Middle frontal gyrus (tissue), 1 donor: ENCODE measurements at regions not wholly inside any gene's neighbourhood (a gene's known extent, or its start where the extent isn't known, plus 50 kb on each side); places are given as distances from the start of the nearest gene placed in this dataset.
"Not testable (repeated sequence)": the region's sequence is repeated elsewhere in the genome, so short reads cannot be mapped to it uniquely, and the experiment has no call there.

Experiments used
- DNase-seq: peaks from one replicate; pipeline ENCODE4 v3.0.0-alpha.2; 2015; ENCODE audit warnings: low spot score; ENCODE audit errors: extremely low spot score

GRCh38 chr11:87971354-87971753 lies 203.9 kb downstream of the RAB38 start:
- no peak for DNase-seq

DNA sequence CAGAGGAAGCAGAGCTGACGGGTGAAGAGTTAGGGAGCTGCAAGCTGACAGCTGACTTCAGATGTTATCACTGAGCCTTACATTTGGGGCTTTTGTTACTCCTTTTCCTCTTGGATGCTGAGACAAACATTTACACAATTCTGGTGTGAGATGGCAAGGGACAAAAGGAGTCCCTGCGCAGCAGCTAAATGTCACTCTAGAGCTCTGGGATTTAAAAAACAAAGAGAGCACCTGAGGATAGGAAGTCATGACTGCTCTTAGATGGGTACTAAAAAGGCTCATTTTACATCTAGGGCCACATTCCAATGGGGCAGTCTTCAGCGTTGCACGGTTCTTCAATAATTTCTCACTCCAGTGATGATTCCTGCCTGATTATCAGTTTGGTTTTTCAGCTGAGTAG lies 204.5 kb downstream of the RAB38 start:
- DNase-seq, result no peak

DNA sequence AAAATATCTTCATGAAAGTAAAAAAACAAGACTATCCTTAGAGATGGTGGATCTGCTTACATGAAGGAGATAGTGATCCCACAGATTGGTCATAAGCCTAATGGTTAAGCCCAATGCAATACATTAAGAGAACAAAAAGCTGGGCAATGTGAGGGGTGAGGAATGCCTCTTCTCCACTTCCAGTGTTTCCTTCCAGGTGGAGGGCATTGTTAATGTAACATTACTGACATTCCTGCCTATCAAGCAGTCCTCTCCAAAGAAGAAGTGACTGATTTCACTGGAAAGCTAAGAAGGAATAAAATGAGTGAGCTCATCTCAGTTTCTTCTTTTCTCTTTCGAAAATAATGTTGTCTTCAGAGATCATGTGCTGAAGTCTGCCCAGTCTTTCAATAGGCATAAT lies 207.8 kb downstream of the RAB38 start:
- no peak for DNase-seq

DNA sequence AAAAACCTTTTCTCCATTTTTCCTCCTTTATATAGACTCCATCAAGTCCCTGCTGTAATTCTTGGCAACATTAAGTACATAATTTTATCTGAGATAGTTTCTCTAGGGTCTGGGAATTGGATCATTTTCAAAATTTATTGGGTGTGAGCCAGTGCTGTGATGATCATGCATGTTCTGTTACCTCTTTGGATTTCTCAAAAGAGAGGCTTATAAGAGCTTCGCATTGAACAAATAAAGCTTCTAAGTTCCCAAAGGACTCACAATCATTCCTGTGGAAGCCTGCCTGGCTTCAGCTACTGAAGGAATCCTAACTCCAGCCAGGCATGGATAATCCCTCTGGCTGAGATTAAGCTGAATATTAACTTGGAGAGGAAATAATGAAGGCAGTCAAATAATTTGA lies 208.5 kb downstream of the RAB38 start:
- no peak for DNase-seq

GRCh38 chr11:87966216-87966615 lies 209.0 kb downstream of the RAB38 start:
- no peak for DNase-seq

DNA sequence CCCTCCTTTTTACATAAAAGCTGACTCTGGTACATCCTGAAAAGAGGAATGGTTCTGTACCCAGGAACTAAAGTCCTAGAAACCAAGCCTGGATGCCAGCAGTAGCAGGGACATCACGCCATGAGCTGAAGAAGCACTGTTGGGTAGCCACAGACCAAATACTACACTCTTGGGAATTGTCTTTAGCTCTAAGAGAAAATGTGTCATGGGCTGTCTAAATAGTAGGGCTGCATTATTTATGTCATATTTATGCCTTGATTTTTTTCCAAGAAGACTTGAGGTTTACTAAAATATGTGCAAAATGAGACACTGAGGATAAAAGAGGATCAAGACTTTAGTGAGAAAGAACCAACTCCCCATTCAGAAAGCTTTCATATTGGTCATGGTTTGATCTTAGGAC lies 213.6 kb downstream of the RAB38 start:
- DNase-seq, result no peak

- DNase-seq, result no peak
Observed at GRCh38 chr11:87957961-87958360, 217.3 kb downstream of the RAB38 start.

DNA sequence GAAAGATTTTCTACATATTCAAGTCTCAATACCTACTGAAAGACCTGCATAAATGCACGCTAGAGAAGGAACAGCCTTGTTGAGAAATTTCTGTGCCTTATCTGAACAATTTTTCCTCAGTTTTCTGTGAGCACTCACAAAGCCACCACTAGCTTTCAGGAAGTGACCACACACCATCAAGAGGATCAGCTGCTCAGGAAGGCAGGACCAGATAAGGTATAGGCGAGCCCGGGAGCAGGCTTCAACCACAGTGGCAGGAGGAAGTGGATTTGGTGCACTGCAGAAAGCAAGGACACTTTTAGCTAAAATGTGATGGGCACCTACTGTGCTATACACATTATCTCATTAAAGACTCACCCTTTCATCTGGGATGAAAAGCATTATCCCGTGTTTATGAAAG lies 220.8 kb downstream of the RAB38 start:
- DNase-seq, result no peak

- no peak for DNase-seq
Observed at GRCh38 chr11:87942786-87943185, 232.5 kb downstream of the RAB38 start.

DNA sequence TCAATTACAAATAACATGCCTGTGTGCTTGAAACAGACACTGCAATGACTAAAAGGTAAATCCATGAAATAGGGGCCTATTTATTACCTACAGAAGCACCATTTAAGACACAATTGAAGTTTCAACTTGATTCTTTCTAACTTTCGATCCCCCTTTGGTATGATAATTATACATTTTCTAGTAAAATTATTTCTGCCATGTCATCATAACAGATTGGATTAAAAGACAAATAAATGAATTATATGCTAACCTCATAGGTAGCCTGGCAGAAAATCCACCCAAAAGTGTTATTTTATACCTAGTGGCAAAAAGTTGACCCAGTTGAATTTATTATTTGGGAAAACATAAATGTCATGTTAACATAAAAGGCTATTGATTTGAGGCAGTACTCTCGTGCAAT lies 241.1 kb downstream of the RAB38 start:
- DNase-seq, result no peak

- no peak for DNase-seq
Observed at GRCh38 chr11:87926250-87926970, 248.8 kb downstream of the RAB38 start.

DNA sequence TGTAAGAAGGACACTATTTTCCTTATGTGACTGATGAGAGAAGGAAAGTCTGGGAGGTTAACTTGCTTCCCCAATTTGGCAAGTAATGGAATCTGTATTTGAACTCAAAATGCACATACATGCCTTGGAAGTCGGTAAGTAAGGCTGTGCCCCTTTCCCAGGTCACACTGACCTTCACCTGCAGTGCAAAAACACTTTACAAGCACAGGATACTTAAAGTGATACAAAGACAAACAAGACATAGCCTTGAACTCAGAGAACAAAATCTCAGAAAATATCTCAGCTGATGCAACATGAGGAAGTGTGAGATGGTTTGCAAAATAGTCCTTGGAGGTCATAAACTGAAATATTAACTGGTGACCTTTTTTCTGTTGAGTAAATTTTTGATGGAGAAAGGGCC lies 251.1 kb downstream of the RAB38 start:
- DNase-seq, result no peak

DNA sequence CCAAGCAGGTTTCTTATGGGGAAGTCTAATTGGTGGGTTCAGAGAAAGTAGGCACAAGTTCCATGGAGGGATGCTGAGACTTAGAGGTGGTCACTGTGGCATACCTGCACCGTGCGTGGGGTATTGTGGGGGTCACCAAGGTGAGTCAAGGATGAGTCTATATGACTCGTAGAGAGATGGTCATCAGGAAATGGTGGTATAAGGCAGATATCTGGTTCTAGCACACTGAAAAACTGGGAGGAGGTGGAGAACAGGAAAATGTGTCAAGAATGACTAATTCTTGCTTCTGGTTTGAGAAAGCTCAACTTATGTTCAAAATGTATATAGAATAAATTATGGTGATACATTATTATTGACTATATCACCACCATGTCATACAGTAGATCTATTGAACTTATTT lies 258.1 kb downstream of the RAB38 start:
- no peak for DNase-seq

- no peak for DNase-seq
Observed at GRCh38 chr11:87909178-87909577, 266.1 kb downstream of the RAB38 start.

GRCh38 chr11:87908086-87908485 lies 267.2 kb downstream of the RAB38 start:
- DNase-seq, result no peak

GRCh38 chr11:87903345-87903744 lies 271.9 kb downstream of the RAB38 start:
- DNase-seq, result no peak

DNA sequence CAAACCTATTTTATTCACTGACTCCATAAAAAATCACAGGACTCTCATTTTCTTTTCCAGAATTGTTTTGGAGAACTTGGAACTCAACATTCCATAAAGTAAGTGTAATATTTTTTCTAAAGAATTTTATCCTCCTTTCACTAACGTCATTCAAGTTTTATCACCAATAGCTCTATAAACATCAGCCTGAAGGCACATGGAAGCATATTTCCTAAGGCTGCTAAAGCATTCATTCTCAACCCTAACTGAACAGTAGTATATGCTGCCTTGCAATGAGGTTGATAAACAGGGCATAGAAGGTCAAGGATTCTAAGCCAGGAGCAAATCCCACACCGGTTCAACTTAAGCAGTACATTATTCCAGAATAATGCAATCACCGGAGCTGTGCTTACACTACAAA lies 273.9 kb downstream of the RAB38 start:
- DNase-seq, result no peak

- no peak for DNase-seq
Observed at GRCh38 chr11:87897921-87898320, 277.3 kb downstream of the RAB38 start.

DNA sequence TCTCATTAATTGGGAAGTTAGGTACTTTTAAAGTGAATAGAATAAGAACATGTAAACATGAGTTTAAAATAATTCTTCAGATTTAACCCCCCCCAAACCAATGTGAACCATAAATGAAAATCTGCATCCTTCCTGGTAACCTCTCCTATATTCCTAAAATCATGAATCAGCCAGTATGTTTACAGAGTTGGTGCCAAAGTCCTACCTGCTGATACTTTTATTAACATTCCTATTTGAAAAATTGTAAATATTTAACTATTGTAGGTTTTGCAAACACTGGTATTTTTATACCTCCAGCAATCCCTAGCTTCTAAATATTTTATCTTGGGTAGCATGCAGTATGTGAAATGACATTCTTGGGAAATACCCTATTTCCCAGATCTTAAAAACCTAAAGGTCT lies 278.2 kb downstream of the RAB38 start:
- DNase-seq, result no peak

DNA sequence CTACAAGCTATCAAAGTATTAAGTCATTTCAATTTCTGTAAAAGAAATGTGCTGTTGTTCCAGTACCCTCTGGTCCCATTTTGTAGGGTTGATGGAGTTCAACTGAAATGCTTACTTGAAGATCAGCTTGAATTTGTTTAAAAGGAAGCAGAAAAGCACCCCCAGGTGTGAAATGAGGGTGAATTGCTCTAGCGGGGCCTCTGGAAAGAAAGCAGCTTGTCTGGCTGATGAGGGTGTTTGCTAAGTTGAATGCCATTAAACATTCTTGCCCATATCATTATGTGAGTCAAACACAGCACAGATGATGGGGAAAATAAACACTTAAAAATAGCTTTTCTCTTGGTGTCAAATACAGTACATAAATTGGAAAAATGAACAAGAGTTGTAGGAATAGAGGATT lies 280.3 kb downstream of the RAB38 start:
- DNase-seq, result no peak

DNA sequence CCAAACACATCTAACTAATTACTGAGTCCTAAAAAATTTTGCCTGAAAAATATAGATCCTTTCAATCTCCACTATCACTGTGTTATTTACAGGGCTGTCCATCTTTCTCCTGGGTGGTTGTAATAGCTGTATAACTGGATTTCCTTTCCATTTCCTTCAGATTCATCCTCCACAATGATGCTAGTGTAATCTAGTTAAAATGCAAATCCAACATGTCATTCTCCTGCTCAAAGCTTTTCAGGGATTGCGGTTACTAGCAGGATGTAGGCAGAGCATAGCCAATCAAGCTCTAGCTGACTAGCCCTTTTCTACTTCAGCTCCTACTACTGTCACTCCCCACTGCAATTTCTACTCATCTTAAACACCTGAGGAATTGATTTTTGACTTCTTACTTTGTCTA lies 283.0 kb downstream of the RAB38 start:
- DNase-seq, result no peak

- no peak for DNase-seq
Observed at GRCh38 chr11:87889126-87889525, 286.1 kb downstream of the RAB38 start.

GRCh38 chr11:87885084-87885483 lies 290.2 kb downstream of the RAB38 start:
- not testable (repeated sequence) for DNase-seq

DNA sequence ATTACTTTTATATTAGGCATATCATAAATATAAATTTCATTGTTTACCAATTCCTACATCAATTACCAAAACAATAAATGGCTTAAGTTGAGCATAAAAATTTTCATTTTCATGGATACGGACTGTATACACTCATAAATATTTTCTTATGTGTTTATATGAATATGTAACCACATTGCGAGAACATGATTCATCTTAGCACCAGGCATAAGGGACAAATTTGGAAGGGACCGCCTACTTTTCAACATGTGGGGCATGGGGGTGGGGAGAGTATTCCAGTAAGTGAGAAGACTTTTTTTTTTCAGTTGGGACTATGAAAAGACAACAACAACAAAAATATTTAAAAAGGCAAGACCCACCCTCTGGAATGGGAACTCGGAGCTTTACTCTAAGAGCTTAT lies 296.1 kb downstream of the RAB38 start:
- no peak for DNase-seq
